ENCODE measurements at regions not wholly inside any gene's neighbourhood (a gene's known extent, or its start where the extent isn't known, plus 50 kb on each side); places are given as distances from the start of the nearest gene placed in this dataset.

DNA sequence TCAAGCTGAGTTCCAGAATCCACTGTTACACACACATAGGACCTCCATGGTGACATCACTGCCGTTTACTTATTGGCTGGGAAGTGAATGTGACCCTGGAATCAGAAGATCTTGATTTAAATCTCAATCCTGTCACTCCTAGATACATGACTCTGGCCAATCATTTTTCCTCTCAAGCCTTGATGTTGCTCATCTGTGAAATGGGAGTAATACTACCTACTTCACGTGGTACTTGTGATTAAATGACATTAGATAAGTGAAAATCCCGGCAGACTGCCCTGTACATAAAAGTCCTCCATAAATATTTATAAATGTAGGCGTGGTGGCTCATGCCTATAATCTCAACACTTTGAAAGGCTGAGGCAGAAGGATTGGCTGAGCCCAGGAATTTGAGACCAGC lies 88.0 kb upstream of the SVIL start:
- H3K79me2 ChIP-seq (ENCODE audit: control insufficient read depth, insufficient read depth, low read length), result peaks cover 59% of the 10 kb centered on the region
- H4K20me1 ChIP-seq (replicated peaks; ENCODE audit: control insufficient read depth, extremely low read depth, insufficient read depth, low read length), result no peaks in the 10 kb centered on the region
- no peak overlapping the region for H3K4me3 ChIP-seq (replicated peaks in 1 of 3; ENCODE audit: insufficient read depth in 1 of 3, low read depth in 1 of 3, low read length in 3 of 3)
- H3K27me3 ChIP-seq (ENCODE audit: control insufficient read depth in 2 of 2, insufficient read depth in 2 of 2, low read length in 2 of 2), result no peaks in the 10 kb centered on the region
- CTCF ChIA-PET, result interaction anchor here (1.1 to 1.2 kb wide), 2 partner anchors 13 to 133 kb away, joined by 4 read pairs; no protein-coding TSS in a partner anchor
- TF ChIP-seq FOS (IDR thresholded peaks at IDR 0.05; ENCODE audit: borderline replicate concordance, insufficient read depth, low read length), result no peak
- TF ChIP-seq POLR2AphosphoS5 (IDR thresholded peaks at IDR 0.05; ENCODE audit: insufficient read depth, low read depth, low read length), result no peak
- TF ChIP-seq, protein P1, sequence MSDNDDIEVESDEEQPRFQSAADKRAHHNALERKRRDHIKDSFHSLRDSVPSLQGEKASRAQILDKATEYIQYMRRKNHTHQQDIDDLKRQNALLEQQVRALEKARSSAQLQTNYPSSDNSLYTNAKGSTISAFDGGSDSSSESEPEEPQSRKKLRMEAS (IDR thresholded peaks at IDR 0.05; ENCODE audit: insufficient read depth, insufficient read length), result no peak
- no peak for TF ChIP-seq GATA2 (IDR thresholded peaks at IDR 0.05; ENCODE audit: insufficient read depth, insufficient read length, low read depth, low read length)
- TF ChIP-seq MYC (IDR thresholded peaks at IDR 0.05; ENCODE audit: low read depth, low read length), result no peak
- TF ChIP-seq EZH2 (IDR thresholded peaks at IDR 0.05; ENCODE audit: borderline replicate concordance, low read depth, low read length, severe bottlenecking), result no peak
- no peak for TF ChIP-seq JUN (IDR thresholded peaks at IDR 0.05; ENCODE audit: borderline replicate concordance, insufficient read depth, insufficient read length, low read depth)
- TF ChIP-seq, protein P2, sequence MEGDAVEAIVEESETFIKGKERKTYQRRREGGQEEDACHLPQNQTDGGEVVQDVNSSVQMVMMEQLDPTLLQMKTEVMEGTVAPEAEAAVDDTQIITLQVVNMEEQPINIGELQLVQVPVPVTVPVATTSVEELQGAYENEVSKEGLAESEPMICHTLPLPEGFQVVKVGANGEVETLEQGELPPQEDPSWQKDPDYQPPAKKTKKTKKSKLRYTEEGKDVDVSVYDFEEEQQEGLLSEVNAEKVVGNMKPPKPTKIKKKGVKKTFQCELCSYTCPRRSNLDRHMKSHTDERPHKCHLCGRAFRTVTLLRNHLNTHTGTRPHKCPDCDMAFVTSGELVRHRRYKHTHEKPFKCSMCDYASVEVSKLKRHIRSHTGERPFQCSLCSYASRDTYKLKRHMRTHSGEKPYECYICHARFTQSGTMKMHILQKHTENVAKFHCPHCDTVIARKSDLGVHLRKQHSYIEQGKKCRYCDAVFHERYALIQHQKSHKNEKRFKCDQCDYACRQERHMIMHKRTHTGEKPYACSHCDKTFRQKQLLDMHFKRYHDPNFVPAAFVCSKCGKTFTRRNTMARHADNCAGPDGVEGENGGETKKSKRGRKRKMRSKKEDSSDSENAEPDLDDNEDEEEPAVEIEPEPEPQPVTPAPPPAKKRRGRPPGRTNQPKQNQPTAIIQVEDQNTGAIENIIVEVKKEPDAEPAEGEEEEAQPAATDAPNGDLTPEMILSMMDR (IDR thresholded peaks at IDR 0.05; ENCODE audit: extremely low read depth in 1 of 2, insufficient read depth in 1 of 2, low read depth in 1 of 2, low read length in 2 of 2), result no peak
- no peak for TF ChIP-seq POLR2A (IDR thresholded peaks at IDR 0.05; ENCODE audit: low read depth, low read length)
- H3K9me3 ChIP-seq (replicated peaks; ENCODE audit: control insufficient read depth, insufficient read depth, low read length), result peaks cover 2% of the 10 kb centered on the region
- no peak overlapping the region for H3K9ac ChIP-seq (replicated peaks; ENCODE audit: extremely low read depth, insufficient read depth, low read length)
- DNase-seq (ENCODE audit: low read depth, low spot score) (no peak), FAIRE-seq (no peak)
- POLR2A ChIA-PET, result no interaction called here
- no peaks in the 10 kb centered on the region for H3K36me3 ChIP-seq (ENCODE audit: control insufficient read depth in 2 of 2, extremely low read depth in 1 of 2, insufficient read depth in 2 of 2, low read length in 2 of 2)
- H3K27ac ChIP-seq (ENCODE audit: insufficient read depth, low read depth, low read length), result no peak overlapping the region
- intact Hi-C loops (cut with micrococcal nuclease) (no loop called here), dilution Hi-C loops (cut with MboI; ENCODE audit: extremely low pct_ligation_motif_present, low sequenced_read_pairs) (no loop called here)
- no peak overlapping the region for H2AFZ ChIP-seq (ENCODE audit: low read depth, low read length)
- no peak overlapping the region for H3K4me2 ChIP-seq (ENCODE audit: insufficient read depth, low read length)
- peaks cover 17% of the 10 kb centered on the region for H3K4me1 ChIP-seq (ENCODE audit: control insufficient read depth, extremely low read depth, insufficient read depth, low read length)
- no peaks in the 10 kb centered on the region for H3K9me1 ChIP-seq (replicated peaks; ENCODE audit: control insufficient read depth, extremely low read depth, insufficient read depth, low read length)
- BruUV-seq (replicated peaks), result no TSS peak

All from endothelial cell of umbilical vein (primary cell).